H9 (cell line): ENCODE measurements at regions not wholly inside any gene's neighbourhood (a gene's known extent, or its start where the extent isn't known, plus 50 kb on each side); places are given as distances from the start of the nearest gene placed in this dataset.

Source experiments
- DNase-seq: peaks from one replicate; pipeline ENCODE4 v3.0.0-alpha.2; 2017
- H2AFZ ChIP-seq: one replicate; pipeline ENCODE4 v1.6.1; 2013; ENCODE audit warnings: mild to moderate bottlenecking, low read length, control low read depth, moderate library complexity
- H2AK5ac ChIP-seq: 2 replicates; pipeline ENCODE4 v1.6.1; 2013; ENCODE audit warnings: low read length, control low read depth, mixed read lengths; ENCODE audit not compliant: insufficient read length
- H2BK120ac ChIP-seq: one replicate; pipeline ENCODE4 v1.6.1; 2013; ENCODE audit warnings: low read depth, mild to moderate bottlenecking, low read length, control low read depth, inconsistent platforms; ENCODE audit not compliant: poor library complexity, severe bottlenecking
- H2BK12ac ChIP-seq: 2 replicates; pipeline ENCODE4 v1.6.1; 2013; ENCODE audit warnings: low read length, control low read depth, mixed read lengths, low read depth; ENCODE audit not compliant: insufficient read length
- H2BK15ac ChIP-seq: 2 replicates; pipeline ENCODE4 v1.6.1; 2013; ENCODE audit warnings: low read depth, low read length, control low read depth
- H2BK20ac ChIP-seq: one replicate; pipeline ENCODE4 v1.6.1; 2013; ENCODE audit warnings: low read depth, mild to moderate bottlenecking, low read length, control low read depth, inconsistent platforms; ENCODE audit not compliant: poor library complexity, severe bottlenecking
- H2BK5ac ChIP-seq: 2 replicates; pipeline ENCODE4 v1.6.1; 2013; ENCODE audit warnings: low read length, control low read depth, mixed read lengths; ENCODE audit not compliant: insufficient read length
- H3K14ac ChIP-seq: 2 replicates; pipeline ENCODE4 v1.6.1; 2013; ENCODE audit warnings: low read length, control low read depth; ENCODE audit not compliant: insufficient read depth
- H3K18ac ChIP-seq: 2 replicates; pipeline ENCODE4 v1.6.1; 2013; ENCODE audit warnings: low read depth, mild to moderate bottlenecking, mixed read lengths, low read length, control low read depth; ENCODE audit not compliant: insufficient read length
- H3K23ac ChIP-seq: 2 replicates; pipeline ENCODE4 v1.6.1; 2013; ENCODE audit warnings: low read length, control low read depth, mixed read lengths, low read depth; ENCODE audit not compliant: insufficient read length
- H3K23me2 ChIP-seq: 2 replicates; pipeline ENCODE4 v1.6.1; 2013; ENCODE audit warnings: low read depth, mild to moderate bottlenecking, mixed read lengths, low read length, control low read depth; ENCODE audit not compliant: insufficient read length, poor library complexity, severe bottlenecking
- H3K27ac ChIP-seq: 2 replicates; pipeline ENCODE4 v1.5.1; 2013; ENCODE audit warnings: low read length, control low read depth, mixed read lengths, low read depth; ENCODE audit not compliant: insufficient read length
- H3K27me3 ChIP-seq: 2 replicates; pipeline ENCODE4 v1.6.1; 2013; ENCODE audit warnings: low read length, control low read depth, inconsistent platforms; ENCODE audit not compliant: insufficient read depth
- H3K4ac ChIP-seq: 2 replicates; pipeline ENCODE4 v1.6.1; 2013; ENCODE audit warnings: low read depth, mild to moderate bottlenecking, control low read depth, inconsistent platforms, low read length, moderate library complexity
- H3K4me1 ChIP-seq: 2 replicates; pipeline ENCODE4 v1.6.1; 2013; ENCODE audit warnings: low read length, control low read depth, inconsistent platforms; ENCODE audit not compliant: insufficient read depth
- H3K4me2 ChIP-seq: 2 replicates; pipeline ENCODE4 v1.6.1; 2013; ENCODE audit warnings: low read length, control low read depth, mixed read lengths; ENCODE audit not compliant: insufficient read length, insufficient read depth
- H3K56ac ChIP-seq: 2 replicates; pipeline ENCODE4 v1.6.1; 2013; ENCODE audit warnings: low read depth, mild to moderate bottlenecking, mixed read lengths, low read length, control low read depth; ENCODE audit not compliant: insufficient read length
- H3K79me1 ChIP-seq: 2 replicates; pipeline ENCODE4 v1.6.1; 2013; ENCODE audit warnings: low read depth, mild to moderate bottlenecking, moderate library complexity, low read length, control low read depth, inconsistent platforms; ENCODE audit not compliant: insufficient read depth, poor library complexity, severe bottlenecking
- H3K79me2 ChIP-seq: 2 replicates; pipeline ENCODE4 v1.6.1; 2013; ENCODE audit warnings: low read length, control low read depth, inconsistent platforms; ENCODE audit not compliant: insufficient read depth
- H3K9ac ChIP-seq: 2 replicates; pipeline ENCODE4 v1.6.1; 2013; ENCODE audit warnings: low read length, control low read depth, mixed read lengths; ENCODE audit not compliant: insufficient read length; ENCODE audit errors: extremely low read depth
- H3K9me3 ChIP-seq: one replicate; pipeline ENCODE4 v1.6.1; 2013; ENCODE audit warnings: low read depth, low read length, inconsistent platforms; ENCODE audit not compliant: control insufficient read depth
- H3T11ph ChIP-seq: one replicate; pipeline ENCODE4 v1.6.1; 2013; ENCODE audit warnings: mild to moderate bottlenecking, low read length, control low read depth, inconsistent platforms
- H4K20me1 ChIP-seq: one replicate; pipeline ENCODE4 v1.6.1; 2013; ENCODE audit not compliant: control insufficient read depth, insufficient read length, insufficient read depth
- H4K5ac ChIP-seq: 2 replicates; pipeline ENCODE4 v1.6.1; 2013; ENCODE audit warnings: low read depth, mild to moderate bottlenecking, mixed read lengths, low read length, control low read depth; ENCODE audit not compliant: insufficient read length
- H4K8ac ChIP-seq: replicated peaks from 2 replicates; pipeline ENCODE4 v1.6.1; 2013; ENCODE audit warnings: low read length, control low read depth, mixed read lengths, low read depth; ENCODE audit not compliant: insufficient read length
- H4K91ac ChIP-seq: 2 replicates; pipeline ENCODE4 v1.6.1; 2013; ENCODE audit warnings: low read depth, mild to moderate bottlenecking, moderate library complexity, mixed read lengths, low read length, control low read depth; ENCODE audit not compliant: insufficient read length
- H3K27ac Mint-ChIP-seq, 3 experiments: 2 replicates in 2 of 3; 3 replicates in 1 of 3; pipeline ENCODE4 v1.8.0; 2020 to 2021; ENCODE audit warnings: mixed read lengths in 3 of 3, mild to moderate bottlenecking in 1 of 3, moderate library complexity in 1 of 3
- H3K27me3 Mint-ChIP-seq: 2 replicates; pipeline ENCODE4 v1.8.0; 2021; ENCODE audit warnings: low read depth, mild to moderate bottlenecking, moderate library complexity, mixed read lengths
- H3K36me3 Mint-ChIP-seq, 3 experiments: 2 replicates in 2 of 3; 3 replicates in 1 of 3; pipeline ENCODE4 v1.8.0; 2020 to 2021; ENCODE audit warnings: low read depth in 3 of 3, mixed read lengths in 3 of 3; ENCODE audit not compliant: insufficient read depth in 1 of 3
- H3K4me1 Mint-ChIP-seq, 2 experiments: 2 replicates each; pipeline ENCODE4 v1.8.0; 2020; ENCODE audit warnings: mixed read lengths in 2 of 2
- H3K4me3 Mint-ChIP-seq, 2 experiments: 2 replicates in 1 of 2; 3 replicates in 1 of 2; pipeline ENCODE4 v1.8.0; 2020 to 2021; ENCODE audit warnings: mild to moderate bottlenecking in 2 of 2, mixed read lengths in 2 of 2, moderate library complexity in 1 of 2
- H3K9me3 Mint-ChIP-seq, 2 experiments: 2 replicates in 1 of 2; 3 replicates in 1 of 2; pipeline ENCODE4 v1.8.0; 2020; ENCODE audit warnings: mild to moderate bottlenecking in 2 of 2, mixed read lengths in 2 of 2, moderate library complexity in 1 of 2
- CTCF ChIP-seq: fragments of 200-600 bp; sonication (generic); conservative IDR thresholded peaks from 3 replicates; pipeline ENCODE4 v1.8.0; 2021; ENCODE audit warnings: antibody characterized with exemption, mild to moderate bottlenecking
- WGBS: extraction: QIAGEN DNeasy Blood & Tissue Kit; methylation state at CpG from one replicate; pipeline ENCODE4 v1.1.7; 2013; ENCODE audit warnings: missing lambda C conversion rate, low lambda C conversion rate, mixed read lengths; ENCODE audit not compliant: insufficient read length; ENCODE audit errors: extremely low coverage; 5-methylcytosine and 5-hydroxymethylcytosine counted together

- Histone ChIP-seq H2BK12ac (no peak overlapping the region), H3K4me1 (no peaks in the 10 kb centered on the region), H3K9ac (no peak overlapping the region), H4K20me1 (no peaks in the 10 kb centered on the region), H2BK120ac (no peak overlapping the region), H3K18ac (no peak overlapping the region), H3K27me3 (no peaks in the 10 kb centered on the region), H3K4me2 (no peak overlapping the region), H3K27ac (no peak overlapping the region), H3K56ac (no peak overlapping the region), H2BK20ac (no peak overlapping the region), H2AK5ac (no peak overlapping the region), H2BK15ac (no peak overlapping the region), H3K23ac (no peak overlapping the region), H3K4ac (no peak overlapping the region), H3K79me1 (no peaks in the 10 kb centered on the region), H3K23me2 (no peaks in the 10 kb centered on the region), H2BK5ac (no peak overlapping the region), H3K14ac (no peak overlapping the region), H4K91ac (no peak overlapping the region), H3K9me3 (no peaks in the 10 kb centered on the region), H3T11ph (no peak overlapping the region), H2AFZ (no peak overlapping the region), H4K8ac (no peak overlapping the region), H4K5ac (no peak overlapping the region), H3K79me2 (no peaks in the 10 kb centered on the region)
- H3K27me3 Mint-ChIP-seq = no peaks in the 10 kb centered on the region; the same call in 1 of the 2 replicates
- H3K9me3 Mint-ChIP-seq = no peaks in the 10 kb centered on the region
- WGBS = no CpG with 5 or more reads among the region's 11 CpGs
- H3K4me3 Mint-ChIP-seq = no peak overlapping the region
- H3K27ac Mint-ChIP-seq = no peak overlapping the region
- H3K4me1 Mint-ChIP-seq = peaks cover 4 to 8% of the 10 kb centered on the region in 2 experiments
- H3K36me3 Mint-ChIP-seq = no peaks in the 10 kb centered on the region
- TF ChIP-seq CTCF = peak; percentile 83
- peak; percentile 78 for DNase-seq
Measured at GRCh38 chr14:54329082-54329695, 67.6 kb upstream of the CDKN3 start.
